ENCODE measurements at regions not wholly inside any gene's neighbourhood (a gene's known extent, or its start where the extent isn't known, plus 50 kb on each side); places are given as distances from the start of the nearest gene placed in this dataset.
"Not testable (repeated sequence)": the region's sequence is repeated elsewhere in the genome, so short reads cannot be mapped to it uniquely, and the experiment has no call there.

DNA sequence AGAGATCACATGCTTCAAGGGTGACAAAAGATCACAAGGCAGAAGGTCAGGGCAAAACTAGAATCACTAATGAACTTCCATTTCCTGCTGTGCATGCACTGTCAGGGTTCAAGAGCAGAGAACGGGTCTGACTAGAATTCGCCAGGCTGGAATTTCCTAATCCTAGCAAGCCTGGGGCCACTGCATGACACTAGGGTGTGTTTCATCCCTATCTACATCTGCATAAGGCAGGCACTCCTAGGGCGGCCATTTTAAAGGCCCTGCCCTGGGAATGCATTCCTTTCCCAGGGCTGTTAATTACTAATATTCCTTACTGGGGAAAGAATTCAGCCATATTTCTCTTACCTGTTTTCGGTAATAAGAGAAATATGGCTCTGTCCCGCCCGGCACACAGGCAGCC lies 734.1 kb downstream of the TFAP2A start:
- not testable (repeated sequence) for DNase-seq

DNA sequence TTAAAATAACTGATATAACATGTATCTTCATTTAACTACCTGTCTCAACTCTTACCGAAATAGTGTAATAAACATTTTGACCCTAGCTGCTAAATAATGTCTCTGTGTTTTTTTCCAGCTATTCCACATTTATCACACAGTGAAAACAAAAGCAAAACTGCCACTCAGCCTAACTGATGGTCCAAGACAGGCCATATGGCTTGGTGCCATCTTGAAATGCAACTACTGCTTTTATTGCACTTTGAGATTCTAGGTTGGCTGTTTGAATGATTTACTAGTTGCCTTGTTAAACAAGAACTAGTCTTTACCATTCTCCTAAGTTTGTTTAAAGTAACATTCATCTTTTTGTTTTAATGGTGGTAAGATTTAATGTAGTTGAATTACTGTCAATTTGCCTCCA lies 739.8 kb downstream of the TFAP2A start:
- DNase-seq = no peak

DNA sequence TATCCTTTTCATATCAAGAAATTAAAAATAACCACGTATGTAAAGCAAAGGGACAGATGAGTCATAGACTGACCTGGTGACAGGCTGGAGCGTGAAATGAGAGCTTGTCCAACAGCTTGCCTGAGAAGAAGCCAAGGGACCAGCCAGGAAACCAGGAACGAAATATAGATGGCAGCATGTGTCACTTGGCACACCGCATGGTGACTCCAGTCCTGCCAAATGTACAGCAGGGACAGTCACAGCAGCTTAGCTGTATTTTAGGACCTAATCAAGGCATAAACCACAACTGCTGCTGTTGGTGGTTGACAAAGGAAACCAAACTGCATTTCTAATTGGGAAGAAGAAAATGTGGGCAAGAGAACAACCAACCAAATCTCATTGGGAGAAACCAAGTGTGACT lies 755.0 kb downstream of the TFAP2A start:
- no peak for DNase-seq

DNA sequence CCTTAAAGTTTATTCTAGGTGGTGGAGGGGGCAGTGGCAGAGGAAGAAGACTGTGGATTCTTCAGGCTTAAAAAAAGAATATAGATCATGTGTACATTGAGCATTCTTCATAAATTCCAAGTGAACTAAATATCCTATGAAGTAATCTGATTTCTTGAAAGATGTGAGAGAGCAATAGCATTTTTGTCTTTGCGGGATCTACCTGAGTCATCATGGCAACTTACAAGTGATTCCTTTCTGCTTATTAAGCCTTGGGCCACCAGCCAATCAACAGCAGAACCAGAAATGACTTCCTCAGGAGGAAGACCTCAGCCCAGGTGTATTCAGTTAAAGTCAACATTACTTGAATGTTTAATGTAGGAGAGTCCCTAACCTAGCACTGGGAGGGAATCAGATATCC lies 756.9 kb downstream of the TFAP2A start:
- DNase-seq = peak; percentile 10

DNA sequence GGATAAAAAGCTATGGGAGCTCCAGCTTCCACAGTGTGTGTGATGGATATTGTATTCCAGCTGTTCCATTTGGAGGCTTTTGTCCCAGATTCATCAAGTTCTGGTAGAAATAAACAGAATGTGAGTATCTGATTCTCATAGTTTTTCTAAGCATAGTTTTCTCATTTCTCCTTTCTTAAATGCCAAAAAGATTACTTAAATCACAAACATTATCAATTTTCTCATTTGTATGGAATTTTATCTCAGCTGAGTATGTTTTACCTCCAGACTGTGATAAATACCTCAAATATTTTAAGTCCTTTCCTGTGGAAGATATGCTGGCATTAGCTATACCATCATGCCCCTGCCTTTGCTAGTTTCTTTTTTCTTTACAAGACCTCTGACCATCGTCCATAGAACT lies 767.3 kb downstream of the TFAP2A start:
- DNase-seq = peak; percentile 45

DNA sequence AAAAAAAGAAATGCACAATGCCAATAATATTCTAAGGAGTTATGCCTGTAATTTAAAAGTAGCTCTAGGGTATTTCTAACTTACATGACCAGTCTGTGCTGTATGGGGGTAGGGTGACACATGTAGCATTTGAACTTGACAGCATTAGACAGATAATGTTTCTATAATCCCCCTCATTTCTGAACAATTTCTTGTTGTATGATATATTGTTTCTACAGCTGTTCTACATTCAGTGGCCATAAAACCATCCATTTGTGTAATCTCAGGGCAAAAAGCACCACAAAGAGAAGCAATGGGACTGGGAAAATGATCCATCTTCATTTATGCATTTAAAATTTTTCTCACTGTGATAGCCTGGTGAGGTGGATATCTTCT lies 767.8 kb downstream of the TFAP2A start:
- DNase-seq = no peak

DNA sequence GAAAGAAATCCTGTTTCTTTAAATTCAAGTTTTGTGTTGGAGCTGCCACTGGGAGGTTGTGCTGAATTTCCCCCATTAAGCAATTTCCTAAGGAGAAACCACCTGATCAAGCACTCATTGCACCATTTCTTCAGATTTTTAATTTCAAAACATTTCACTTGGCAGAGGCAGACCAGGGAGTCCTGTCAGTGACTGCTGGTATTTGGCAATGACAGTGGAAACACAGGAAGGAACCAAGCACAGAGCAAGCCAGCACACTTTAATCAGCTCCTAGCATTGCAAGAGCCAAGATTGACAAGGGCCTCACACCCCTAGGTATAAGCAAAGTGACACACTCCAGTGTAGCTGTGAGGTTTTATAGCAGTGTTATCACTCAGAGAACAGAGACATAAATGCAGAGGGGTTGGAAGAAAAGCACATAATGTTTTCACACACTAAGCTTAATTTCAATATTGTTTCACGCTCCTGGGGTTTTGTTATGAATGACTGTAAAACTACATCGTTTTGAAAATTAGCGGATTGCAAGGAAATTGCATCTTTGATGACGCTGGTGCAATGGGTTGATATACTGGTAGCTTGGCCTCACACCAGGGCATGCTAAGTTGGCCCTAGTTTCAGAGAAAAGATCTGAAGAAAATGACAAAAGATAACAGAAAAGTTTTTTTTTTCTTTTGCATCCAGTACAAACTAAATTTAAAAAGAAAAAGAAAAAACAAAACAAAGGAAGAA lies 768.4 kb downstream of the TFAP2A start:
- peak; percentile 2 for DNase-seq

DNA sequence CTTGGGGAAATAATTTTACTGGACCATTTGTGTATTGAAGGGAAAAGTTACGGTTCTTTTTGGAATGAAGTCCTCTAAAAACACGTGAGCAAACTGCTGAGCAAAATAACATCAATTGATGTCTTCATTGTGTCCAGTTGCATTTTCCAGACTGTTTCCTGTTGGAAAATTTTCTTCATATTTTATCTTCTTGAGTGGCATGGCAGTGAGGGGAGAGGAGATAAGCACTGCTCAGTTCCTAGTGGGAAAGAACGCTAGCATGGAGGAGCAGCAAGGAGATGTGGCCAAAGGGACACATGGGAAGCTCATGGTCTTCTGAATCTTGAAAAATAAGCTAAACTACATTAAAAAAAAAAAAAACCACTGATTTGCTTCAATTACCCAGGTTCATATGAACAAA lies 776.0 kb downstream of the TFAP2A start:
- DNase-seq = no peak

DNA sequence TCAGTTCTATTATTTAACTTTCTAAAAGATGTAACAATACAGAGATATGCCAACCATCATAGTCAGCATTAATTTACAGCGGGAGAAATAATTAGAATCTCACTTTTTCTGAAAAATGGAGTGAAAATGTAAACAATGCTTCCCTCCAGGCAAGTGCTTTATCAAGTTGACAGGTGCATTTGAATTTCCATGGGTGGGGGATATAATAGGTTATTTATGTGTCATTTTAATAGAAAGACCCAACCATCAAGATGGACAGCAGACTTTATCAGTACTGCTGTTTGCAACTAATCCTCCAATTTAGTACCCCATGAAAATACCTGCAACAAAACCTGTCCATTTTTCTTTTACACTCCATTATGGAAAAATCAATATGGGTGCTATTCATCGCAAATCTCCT lies 780.1 kb downstream of the TFAP2A start:
- DNase-seq = no peak

DNA sequence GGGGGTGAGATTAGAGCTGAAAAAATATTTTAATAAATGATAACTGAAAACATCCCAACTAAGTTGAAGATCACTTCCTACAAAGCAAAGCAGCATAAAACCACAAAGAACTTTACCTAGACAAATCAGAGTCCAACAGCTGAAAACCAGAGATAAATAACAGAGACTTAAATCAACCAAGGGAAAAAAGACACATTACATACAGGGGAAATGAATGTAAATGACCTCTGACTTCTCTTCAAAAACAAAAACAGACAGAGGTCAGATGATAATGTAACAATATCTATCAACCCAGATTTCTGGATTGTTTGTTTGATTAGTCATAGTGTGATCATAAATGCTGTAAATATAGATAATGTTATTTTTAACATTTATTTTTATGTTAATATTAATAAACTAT lies 782.8 kb downstream of the TFAP2A start:
- DNase-seq = no peak

DNA sequence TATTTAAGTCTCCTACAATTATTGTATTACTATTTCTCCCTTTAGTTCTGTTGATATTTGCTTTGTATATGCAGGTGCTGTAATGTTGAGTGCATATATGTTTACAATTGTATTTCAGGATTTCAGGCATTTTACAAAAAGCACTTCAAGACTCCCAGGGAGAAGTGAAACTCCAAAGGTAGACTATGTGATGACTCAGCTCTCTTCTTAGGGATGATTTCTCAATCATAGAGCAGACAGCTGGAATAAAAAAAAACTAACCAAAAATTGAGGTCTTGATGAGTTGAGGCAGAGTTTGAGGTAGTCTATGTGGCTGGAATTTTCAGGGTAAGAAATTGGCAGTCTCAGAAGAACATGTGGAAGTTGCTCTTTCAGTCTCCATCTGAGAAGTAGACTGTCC lies 786.1 kb downstream of the TFAP2A start:
- DNase-seq = no peak

DNA sequence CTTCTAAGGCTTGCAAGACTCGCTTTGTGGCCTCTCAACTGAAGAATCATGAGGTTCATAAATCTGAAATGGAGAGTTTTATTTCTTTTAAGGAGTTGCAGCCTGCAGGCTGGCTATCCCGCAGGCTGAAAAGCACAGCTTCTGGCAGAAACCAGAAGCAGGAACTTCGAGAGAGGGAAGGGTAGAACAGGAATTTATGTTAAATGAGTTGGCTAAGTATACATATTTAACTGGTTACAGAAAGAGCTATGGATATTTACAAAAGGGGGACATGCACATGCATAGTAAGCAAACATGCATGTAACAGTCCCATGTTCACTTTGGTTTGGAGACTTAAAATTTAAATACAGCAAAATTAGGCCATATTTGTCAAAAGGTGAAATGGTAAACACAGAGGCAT lies 787.0 kb downstream of the TFAP2A start:
- DNase-seq = no peak

DNA sequence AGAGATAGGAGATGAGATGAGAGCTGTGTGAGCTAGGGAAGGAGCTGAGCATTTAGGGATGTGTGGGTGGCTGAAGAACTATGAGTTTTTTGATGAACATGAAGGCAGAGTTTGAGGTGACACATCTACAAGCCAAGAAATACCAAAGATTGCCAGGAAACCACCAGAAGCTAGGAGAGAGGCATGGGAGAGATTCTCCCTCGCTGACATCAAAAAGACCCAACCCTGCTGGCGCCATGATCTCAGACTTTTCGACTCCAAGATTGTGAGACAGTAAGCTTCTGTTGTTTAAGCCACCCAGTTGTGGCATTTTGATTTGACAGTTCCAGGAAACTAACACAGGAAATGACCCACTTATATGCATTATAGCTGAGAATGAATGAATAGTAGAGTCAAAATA lies 790.9 kb downstream of the TFAP2A start:
- peak; percentile 48 for DNase-seq

DNA sequence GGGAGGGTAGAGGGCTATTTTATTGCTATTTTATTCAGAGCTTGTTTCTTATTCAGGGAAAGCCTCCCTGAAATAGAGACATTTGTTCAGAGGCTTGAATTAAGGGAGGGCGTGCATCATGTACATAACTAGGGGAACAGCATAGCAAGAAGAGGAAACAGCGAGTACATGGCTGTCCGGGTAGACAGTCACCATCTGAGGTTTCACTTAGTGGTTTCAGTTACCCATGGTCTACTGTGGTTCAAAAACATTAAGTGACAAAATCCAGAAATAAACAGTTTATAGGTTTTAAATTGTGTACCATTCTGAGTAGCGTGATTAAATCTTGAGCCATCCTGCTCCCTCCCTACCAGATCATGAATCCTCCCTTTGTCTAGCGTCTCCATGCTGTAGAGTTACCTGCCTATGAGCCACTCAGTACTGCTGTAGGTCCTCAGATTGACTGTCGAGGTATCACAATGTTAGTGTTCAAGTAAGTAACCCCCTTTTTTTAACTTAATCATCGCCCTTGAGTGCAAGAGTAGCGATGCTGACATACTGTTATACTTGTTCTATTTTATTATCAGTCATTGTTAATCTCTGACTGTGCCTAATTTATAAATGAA lies 791.5 kb downstream of the TFAP2A start:
- no peak for DNase-seq

DNA sequence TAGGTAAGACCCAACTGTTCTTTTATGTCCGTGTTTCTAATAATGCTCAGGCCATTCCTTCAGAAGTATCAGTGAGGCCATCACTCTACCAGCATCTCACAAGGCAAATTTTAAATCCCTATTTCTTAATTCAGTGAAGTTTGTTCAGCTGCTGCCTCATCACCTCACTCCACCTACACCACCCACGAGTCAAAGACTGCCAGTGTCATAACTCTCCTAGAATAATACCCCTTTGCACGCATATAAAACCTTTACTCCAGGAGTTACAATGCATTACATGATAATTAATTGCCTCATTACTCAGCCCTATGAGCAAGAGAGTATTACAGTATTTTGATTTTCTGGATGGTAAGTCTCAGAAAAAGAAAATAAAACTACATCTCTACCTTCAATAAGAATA lies 793.6 kb downstream of the TFAP2A start:
- DNase-seq = no peak

DNA sequence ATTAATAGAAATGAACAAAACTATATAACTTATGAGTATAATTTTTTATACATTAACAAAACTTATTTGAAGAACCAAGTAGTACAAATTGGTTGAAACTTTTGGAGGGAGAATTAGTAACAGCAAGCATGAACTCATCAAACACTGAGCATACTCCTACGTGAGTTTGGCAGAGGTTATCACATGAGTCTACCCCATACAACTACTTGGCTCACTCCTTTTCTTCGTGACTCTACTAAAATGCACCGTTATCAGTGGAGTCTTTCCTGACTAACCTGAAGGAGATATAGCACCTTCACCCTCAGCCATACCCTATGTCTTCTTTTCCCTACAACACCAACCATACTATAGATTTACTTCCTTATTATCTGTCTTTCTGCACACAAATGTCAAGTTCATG lies 794.2 kb downstream of the TFAP2A start:
- no peak for DNase-seq

DNA sequence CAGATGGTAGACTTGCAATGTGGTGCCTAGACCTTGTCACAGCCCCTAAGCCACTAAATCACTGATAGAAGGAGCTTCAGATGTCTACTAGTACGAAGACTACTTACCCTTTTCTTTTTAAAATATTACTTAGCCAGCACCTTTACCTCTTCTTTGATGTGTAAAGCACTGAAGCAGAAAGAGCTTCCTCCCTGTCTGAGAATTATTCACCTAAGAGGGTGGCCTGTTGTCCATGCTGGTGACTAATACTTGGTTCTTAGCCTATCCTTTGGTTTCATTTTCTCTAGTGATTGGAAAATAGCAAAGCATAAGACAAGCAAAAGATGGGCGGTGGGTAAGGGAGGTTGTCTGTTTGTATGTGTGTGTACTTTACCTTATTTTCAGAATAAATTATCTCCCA lies 794.6 kb downstream of the TFAP2A start:
- DNase-seq = no peak

DNA sequence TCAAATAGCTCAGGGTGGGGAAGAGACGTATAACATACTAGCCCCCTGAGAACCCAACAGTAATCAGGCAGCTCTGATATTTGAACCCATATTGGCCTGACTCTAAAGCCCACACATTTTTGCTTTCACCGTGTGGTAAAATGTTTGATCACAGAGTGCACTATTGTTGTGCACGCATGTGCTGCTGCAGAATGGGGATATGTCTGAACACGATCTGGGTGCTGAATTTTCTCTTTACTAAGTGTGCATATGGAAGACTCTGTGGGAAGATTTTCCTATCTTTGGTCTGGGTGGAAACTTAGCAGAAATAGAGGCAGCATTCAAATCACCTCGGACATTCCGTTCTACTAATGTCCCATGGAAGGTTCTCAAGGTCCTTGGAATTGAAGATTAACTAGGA lies 800.1 kb downstream of the TFAP2A start:
- DNase-seq = no peak

DNA sequence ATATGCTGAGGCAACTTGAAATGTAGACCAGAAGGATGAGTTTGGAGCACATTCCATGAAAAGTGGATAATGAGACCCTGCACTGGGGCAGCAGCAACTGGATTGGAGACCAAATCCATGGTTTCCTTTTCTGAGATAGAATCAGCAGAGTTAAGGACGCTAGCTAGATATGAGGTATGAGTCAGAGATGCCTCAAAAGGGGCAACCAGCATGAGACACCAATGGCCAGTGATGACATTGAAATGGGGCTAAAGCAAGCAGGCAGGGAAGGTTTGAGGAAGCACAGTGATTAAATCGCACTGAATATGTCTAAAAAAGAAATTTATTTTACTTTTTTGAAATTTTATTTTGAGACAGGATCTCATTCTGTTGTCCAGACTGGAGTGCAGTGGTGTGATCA lies 802.4 kb downstream of the TFAP2A start:
- peak; percentile 15 for DNase-seq

DNA sequence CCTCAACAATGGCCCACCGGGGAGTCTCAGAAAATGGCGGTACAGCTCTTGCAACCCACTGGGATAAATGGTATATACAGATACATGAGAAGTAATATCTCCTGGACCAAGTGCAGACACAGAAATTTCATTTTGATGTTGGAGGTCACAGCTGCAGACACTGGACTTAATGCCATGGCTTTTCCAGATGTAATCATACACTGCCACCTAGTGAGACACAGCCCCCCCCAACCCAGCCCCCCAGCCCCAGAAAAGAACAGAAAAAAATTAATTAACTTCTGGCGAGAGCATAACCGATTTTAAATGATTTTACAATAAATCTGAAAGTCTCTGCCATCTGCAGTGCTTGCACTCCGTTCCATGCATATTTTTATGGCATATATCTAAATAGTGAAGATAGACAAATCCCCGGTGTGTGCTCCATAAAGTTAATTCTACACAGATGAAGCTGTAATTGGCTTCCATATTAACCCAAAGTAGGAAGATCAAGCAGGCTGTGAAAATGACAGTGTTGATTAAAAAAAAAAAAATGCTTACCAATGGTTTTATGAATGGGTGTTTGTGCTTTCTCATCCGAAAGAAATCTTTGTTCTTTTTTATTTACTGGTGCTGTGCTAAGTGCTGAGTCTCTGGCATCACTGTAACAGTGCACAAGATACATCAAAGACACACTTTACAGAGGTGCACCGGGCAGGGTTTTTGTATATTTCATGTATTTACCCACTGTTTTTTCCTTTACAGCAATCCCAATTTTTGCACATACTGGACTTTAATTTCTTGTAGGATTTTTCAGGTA lies 804.1 kb downstream of the TFAP2A start:
- DNase-seq = no peak

DNA sequence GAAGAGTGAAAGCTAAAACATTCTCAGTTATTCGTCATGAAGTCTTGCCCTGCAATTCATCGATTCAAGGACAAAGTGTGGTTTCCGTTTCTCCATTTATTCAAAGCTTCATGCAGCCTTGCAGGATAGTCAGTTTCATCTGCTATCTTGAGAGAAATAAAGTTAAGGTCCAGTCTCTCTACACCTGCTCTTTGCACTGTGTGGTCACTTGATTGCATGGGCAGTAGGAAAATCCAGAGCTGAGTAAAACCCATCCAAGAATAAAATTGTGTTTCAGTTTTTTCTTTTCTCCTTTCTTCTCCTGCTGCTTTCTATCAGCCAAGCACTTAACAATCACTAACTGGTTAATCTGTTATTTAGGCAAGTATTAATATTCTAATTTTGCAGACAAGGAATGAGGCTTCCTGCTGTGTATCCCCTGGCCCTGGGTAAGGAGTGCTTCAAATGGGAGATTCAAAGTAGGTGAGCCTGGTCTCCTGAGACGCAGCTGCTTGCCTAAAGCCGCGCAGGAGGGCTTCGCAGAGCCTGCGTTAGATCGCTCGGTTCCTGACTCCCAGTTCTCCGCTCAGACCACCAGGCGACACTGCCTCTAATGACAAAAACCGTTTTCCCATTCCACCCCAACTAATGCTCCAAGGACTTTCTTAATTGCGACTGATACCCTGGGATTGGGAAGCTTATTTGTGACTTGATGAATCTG lies 808.3 kb downstream of the TFAP2A start:
- DNase-seq = no peak

DNA sequence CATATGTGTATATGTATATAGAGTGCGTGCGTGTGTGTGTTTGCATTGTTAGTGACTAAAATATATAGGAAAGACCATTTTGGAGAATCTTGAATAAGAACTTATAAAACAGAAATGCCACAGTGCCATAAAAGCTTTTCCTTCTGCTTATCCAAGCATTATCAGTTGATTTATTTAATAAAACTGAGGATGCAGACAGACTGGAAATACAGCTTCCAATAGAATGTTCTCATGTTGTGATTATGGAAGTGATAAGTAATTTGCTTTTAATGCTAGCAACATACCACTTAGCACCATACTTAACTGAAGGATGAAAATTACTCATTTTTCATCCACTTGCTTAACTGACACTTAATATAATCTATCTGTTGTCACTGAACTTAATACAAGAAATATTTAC lies 820.1 kb downstream of the TFAP2A start:
- DNase-seq = no peak

DNA sequence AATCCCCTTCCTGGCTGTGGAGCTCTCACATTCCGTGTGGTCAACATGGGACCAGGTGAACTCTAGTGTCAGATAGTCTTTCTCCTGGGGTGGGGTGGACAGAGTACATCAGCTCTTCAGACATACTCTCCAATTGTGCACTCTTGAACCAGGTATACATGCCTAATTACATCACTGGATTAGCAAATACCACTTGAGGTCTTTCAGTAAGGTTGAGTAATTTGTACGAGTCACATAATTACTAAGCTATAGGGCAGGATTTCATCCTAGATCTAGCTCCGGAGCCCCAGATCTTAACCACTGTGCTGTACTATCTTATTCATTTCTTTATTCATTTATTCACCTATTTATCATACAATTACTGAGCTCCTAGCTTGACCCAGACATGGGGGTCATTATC lies 821.3 kb downstream of the TFAP2A start:
- no peak for DNase-seq

Measured in fibroblast of skin of back (primary cell).